ENCODE measurements at regions not wholly inside any gene's neighbourhood (a gene's known extent, or its start where the extent isn't known, plus 50 kb on each side); places are given as distances from the start of the nearest gene placed in this dataset.
"Not testable (repeated sequence)": the region's sequence is repeated elsewhere in the genome, so short reads cannot be mapped to it uniquely, and the experiment has no call there.

DNA sequence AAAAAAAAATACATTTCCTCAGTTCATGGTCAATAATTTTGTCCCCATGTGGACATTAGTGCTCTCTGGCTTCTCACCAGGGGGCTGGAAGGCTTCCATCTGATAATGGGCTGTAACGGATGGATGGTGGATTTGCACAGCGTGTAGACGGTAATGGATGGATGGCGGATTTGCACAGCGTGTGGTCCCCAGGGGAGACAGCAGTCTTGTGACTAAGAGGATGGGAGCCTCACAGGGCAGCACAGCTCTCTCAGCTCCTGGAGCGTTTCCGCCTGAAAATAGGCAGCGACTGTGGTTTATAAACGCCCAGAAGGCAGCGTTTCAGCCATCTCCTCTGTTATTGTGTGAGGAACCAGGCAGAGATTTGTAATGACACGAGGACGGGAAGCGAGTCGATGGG lies 68.4 kb upstream of the MRGPRE start:
- not testable (repeated sequence) for TF ChIP-seq CTCF, POLR2A (IDR thresholded peaks at IDR 0.05)

All from lower leg skin (tissue), 3 donors.